Karpas-422 (cell line): ENCODE measurements at regions not wholly inside any gene's neighbourhood (a gene's known extent, or its start where the extent isn't known, plus 50 kb on each side); places are given as distances from the start of the nearest gene placed in this dataset.

Experiments
- DNase-seq: peaks from one replicate; pipeline ENCODE4 v3.0.0-alpha.2; 2015
- H2AFZ ChIP-seq: fragments of 200-600 bp; sonication (generic); 2 replicates; pipeline ENCODE4 v1.6.1; 2014; ENCODE audit warnings: antibody characterized with exemption, low read length, mixed read lengths
- H3K27ac ChIP-seq: fragments of 200-600 bp; sonication (generic); 2 replicates; pipeline ENCODE4 v1.5.1; 2014; ENCODE audit warnings: mild to moderate bottlenecking, low read length, moderate library complexity
- H3K27me3 ChIP-seq: fragments of 200-600 bp; sonication (generic); 2 replicates; pipeline ENCODE4 v1.6.1; 2014; ENCODE audit warnings: low read length, mixed read lengths
- H3K36me3 ChIP-seq: fragments of 200-600 bp; sonication (generic); 2 replicates; pipeline ENCODE4 v1.6.1; 2014; ENCODE audit warnings: low read length, mixed read lengths; ENCODE audit not compliant: insufficient read depth
- H3K4me1 ChIP-seq: fragments of 200-600 bp; sonication (generic); 2 replicates; pipeline ENCODE4 v1.6.1; 2014; ENCODE audit warnings: mild to moderate bottlenecking, low read length, mixed read lengths
- H3K4me2 ChIP-seq: fragments of 200-600 bp; sonication (generic); 2 replicates; pipeline ENCODE4 v1.6.1; 2014; ENCODE audit warnings: low read length, low read depth, mild to moderate bottlenecking; ENCODE audit not compliant: poor library complexity, severe bottlenecking
- H3K4me3 ChIP-seq: fragments of 200-600 bp; sonication (generic); 2 replicates; pipeline ENCODE4 v1.5.1; 2014; ENCODE audit warnings: mild to moderate bottlenecking, antibody characterized with exemption, low read length, mixed read lengths
- H3K79me2 ChIP-seq: fragments of 200-600 bp; sonication (generic); 2 replicates; pipeline ENCODE4 v1.6.1; 2014; ENCODE audit warnings: mild to moderate bottlenecking, low read length, mixed read lengths
- H3K9ac ChIP-seq: fragments of 200-600 bp; sonication (generic); 2 replicates; pipeline ENCODE4 v1.6.0; 2014; ENCODE audit warnings: low read length
- H3K9me2 ChIP-seq: fragments of 200-600 bp; sonication (generic), shearing (Covaris generic); replicated peaks from 2 replicates; pipeline ENCODE4 v1.6.0; 2014; ENCODE audit warnings: mild to moderate bottlenecking, low read length, moderate library complexity; ENCODE audit not compliant: insufficient read depth
- H3K9me3 ChIP-seq: fragments of 300-700, 200-600 bp; sonication (generic); 2 replicates; pipeline ENCODE4 v1.6.1; 2014; ENCODE audit warnings: low read length, mixed read lengths
- H4K20me1 ChIP-seq: fragments of 200-600 bp; sonication (generic); 2 replicates; pipeline ENCODE4 v1.6.1; 2014; ENCODE audit warnings: mild to moderate bottlenecking, antibody characterized with exemption, low read length, low read depth; ENCODE audit not compliant: insufficient read depth

- Histone ChIP-seq H3K9ac (no peak overlapping the region), H3K27ac (no peak overlapping the region), H3K4me2 (no peak overlapping the region), H3K4me1 (no peaks in the 10 kb centered on the region), H3K27me3 (no peaks in the 10 kb centered on the region), H4K20me1 (no peaks in the 10 kb centered on the region), H3K79me2 (no peaks in the 10 kb centered on the region), H3K9me3 (no peaks in the 10 kb centered on the region), H3K9me2 (no peaks in the 10 kb centered on the region), H2AFZ (no peak overlapping the region), H3K4me3 (no peak overlapping the region), H3K36me3 (no peaks in the 10 kb centered on the region)
- DNase-seq = no peak
These were observed 98.8 kb downstream of the SOX1 start for GRCh38 chr13:112165712-112166111.

DNA sequence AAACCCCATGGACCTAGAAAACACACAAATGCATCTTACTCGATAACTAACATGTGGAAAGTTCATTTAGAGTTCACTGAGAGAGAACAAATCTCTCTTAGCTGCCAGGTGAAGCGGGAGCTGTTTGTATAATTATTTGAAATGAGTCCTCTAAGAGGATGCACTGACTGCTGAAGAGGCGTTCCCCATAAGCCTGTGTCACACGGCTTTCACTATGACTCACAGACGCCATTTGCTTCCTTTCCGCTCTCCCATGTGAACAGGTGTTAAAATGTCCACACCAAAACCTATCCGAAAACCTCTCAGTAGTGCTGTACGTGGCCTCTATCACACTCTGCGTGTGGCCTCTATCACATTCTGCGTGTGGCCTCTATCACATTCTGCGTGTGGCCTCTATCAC lies 101.8 kb downstream of the SOX1 start:
- H3K79me2 ChIP-seq = no peaks in the 10 kb centered on the region
- no peaks in the 10 kb centered on the region for H3K9me3 ChIP-seq
- no peak overlapping the region for H3K4me3 ChIP-seq
- no peak overlapping the region for H3K9ac ChIP-seq
- H3K36me3 ChIP-seq = no peaks in the 10 kb centered on the region
- no peak overlapping the region for H3K27ac ChIP-seq
- no peak for DNase-seq
- no peak overlapping the region for H3K4me2 ChIP-seq
- H3K9me2 ChIP-seq = no peaks in the 10 kb centered on the region
- no peaks in the 10 kb centered on the region for H4K20me1 ChIP-seq
- H3K27me3 ChIP-seq = no peaks in the 10 kb centered on the region
- H3K4me1 ChIP-seq = no peaks in the 10 kb centered on the region
- no peak overlapping the region for H2AFZ ChIP-seq

DNA sequence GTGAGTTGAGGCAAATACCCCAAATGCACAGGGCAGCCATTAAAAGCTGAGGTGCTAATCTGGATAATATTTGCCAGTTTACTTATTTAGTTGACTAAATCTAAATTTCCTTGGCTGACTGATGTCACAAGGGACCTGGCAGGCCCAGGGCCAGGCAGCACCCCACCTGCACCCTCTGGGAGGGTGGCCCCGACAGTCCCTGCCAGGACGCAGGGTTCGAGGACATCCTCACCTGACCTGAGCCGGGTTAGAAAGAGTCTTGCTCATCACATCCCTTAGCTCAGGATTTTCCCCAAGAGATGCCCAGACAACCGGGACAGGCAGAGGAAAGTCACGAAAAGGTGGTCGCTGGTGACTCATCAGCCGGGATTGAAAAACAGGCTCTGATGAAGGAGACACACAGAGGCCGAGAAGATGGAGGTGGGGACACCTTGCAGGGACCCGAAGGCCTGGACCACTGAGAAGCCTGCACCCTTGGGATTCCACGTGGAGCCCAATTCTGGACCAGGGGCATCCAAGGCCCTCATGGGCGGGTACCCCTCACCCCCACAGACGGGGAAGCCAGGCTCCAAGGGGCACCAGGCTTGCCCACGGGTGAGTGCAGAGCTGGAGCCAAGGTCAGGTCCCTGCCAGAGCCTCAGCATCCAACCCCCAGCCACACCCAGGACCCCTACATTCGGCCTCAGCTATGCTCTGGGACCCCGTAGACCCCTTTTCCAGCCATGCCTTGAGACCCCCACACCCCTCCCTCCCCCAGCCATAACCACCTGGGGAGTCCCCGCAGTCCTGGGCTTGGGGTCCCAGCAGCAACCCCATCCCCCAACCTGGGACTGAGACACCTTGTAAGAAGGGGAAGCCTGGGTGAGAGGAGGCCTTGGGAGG lies 103.2 kb downstream of the SOX1 start:
- no peak for DNase-seq
- Histone ChIP-seq H2AFZ (no peak overlapping the region), H3K27ac (no peak overlapping the region), H3K79me2 (no peaks in the 10 kb centered on the region), H3K4me2 (no peak overlapping the region), H3K4me3 (no peak overlapping the region), H3K27me3 (no peaks in the 10 kb centered on the region; the same call in 1 of the 2 replicates), H3K9me3 (no peaks in the 10 kb centered on the region), H3K9me2 (no peaks in the 10 kb centered on the region), H4K20me1 (no peaks in the 10 kb centered on the region), H3K9ac (no peak overlapping the region), H3K36me3 (no peaks in the 10 kb centered on the region), H3K4me1 (no peaks in the 10 kb centered on the region)

DNA sequence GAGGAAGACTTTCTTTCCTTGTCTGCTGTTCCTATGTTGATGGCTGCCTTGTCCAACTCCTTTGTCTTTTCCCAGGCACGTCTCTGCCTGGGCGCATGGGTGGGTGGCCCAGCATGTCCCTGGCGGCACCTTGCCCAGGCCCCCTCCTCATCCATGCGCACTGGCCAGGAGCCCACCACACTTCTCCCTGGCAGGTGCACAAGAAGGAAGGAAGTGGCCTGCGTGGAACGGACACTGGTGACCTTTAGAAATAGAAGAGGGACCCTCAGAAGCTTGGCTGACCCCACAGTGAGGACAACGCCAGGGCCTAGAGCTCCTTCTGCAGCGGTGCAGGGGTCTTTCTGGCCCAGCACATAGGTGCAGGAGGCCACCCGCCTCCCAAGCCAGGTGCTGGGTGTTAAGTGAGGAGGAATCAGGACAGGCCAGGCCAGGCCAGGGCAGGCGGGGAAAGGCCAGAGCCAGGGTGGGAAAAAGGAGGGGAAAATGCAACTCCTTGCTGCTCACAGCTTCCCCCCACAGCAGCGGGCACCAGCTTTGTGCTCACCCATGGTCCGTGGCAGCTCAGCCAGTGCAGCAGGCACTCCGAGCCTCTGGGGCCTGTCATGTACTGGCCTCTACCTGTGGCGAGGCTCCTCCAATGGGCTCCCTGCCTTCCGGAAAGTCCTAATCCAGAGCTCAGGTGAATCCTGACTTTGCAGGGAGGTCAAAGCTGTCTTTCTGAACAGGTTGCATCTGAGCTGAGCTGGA lies 104.0 kb downstream of the SOX1 start:
- Histone ChIP-seq H3K9me3 (no peaks in the 10 kb centered on the region), H3K9ac (no peak overlapping the region), H3K79me2 (no peaks in the 10 kb centered on the region), H3K4me3 (no peak overlapping the region), H3K36me3 (no peaks in the 10 kb centered on the region), H4K20me1 (no peaks in the 10 kb centered on the region), H2AFZ (no peak overlapping the region), H3K9me2 (no peaks in the 10 kb centered on the region), H3K4me2 (no peak overlapping the region), H3K27me3 (no peaks in the 10 kb centered on the region; the same call in 1 of the 2 replicates), H3K27ac (no peak overlapping the region), H3K4me1 (no peaks in the 10 kb centered on the region)
- no peak for DNase-seq

DNA sequence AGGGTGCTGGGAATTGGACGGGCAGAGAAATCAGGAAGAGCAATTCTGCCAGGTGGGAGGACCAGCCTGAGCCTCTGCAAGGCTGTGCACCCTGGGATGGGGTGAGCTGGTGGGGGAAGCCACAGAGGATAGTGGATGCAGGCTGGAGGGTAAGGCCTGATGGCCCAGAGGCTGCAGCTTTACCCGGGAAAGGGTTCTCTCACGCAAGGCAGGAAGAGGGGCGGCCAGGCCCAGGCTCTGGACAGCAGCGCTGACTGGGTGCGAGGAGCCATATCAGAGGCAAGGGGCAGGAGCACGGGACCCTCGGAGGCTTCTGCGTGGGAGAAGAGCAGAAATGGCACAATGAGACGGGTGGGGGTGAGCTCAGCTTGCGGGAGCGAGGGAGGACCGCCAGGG lies 104.6 kb downstream of the SOX1 start:
- Histone ChIP-seq H3K4me2 (no peak overlapping the region), H2AFZ (no peak overlapping the region), H3K79me2 (no peaks in the 10 kb centered on the region), H3K4me1 (no peaks in the 10 kb centered on the region), H3K4me3 (no peak overlapping the region), H3K9me3 (no peaks in the 10 kb centered on the region), H3K36me3 (no peaks in the 10 kb centered on the region), H4K20me1 (no peaks in the 10 kb centered on the region), H3K27ac (no peak overlapping the region), H3K9ac (no peak overlapping the region), H3K9me2 (no peaks in the 10 kb centered on the region), H3K27me3 (no peaks in the 10 kb centered on the region; the same call in 1 of the 2 replicates)
- no peak for DNase-seq

- no peak overlapping the region for H3K4me2 ChIP-seq
These were observed 105.1 kb downstream of the SOX1 start for GRCh38 chr13:112172017-112172416.

DNA sequence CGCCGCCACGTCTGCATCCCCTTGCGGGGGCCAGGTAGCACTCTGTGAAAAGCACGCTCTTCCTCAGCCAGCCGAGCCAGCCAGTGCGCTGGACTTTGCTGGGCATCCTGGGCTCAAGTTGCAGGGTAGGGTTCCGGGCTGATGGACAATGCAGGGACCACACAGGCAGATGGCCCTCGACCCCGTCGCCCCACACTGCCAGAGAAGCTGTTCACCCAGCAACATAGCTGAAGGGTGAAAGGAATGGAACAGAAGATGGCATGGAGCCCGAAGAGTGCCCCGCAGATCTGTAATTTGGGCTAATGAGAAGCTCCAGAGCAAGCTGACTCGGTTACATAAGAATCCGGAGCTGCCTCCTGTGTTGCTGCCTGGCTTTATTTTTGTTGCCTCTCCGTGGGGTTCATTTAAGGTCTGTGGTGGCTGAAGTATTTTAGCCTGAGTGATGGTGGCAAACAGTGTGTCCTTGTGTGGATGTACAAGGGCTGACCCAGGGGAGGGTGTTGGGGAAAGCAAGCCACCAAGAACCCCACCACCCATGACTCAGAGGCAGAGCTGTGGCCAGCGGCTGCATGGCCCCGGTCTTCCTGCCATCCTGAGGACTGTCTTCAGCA lies 105.8 kb downstream of the SOX1 start:
- no peak for DNase-seq
- H3K79me2 ChIP-seq = no peaks in the 10 kb centered on the region
- no peak overlapping the region for H3K27ac ChIP-seq

More at GRCh38 chr13:112172017-112172416, 105.1 kb downstream of the SOX1 start:
- DNase-seq = no peak
- Histone ChIP-seq H3K79me2 (no peaks in the 10 kb centered on the region), H3K4me3 (no peak overlapping the region), H3K4me1 (no peaks in the 10 kb centered on the region), H3K36me3 (no peaks in the 10 kb centered on the region), H3K9me2 (no peaks in the 10 kb centered on the region), H3K9ac (no peak overlapping the region), H3K27me3 (no peaks in the 10 kb centered on the region; the same call in 1 of the 2 replicates), H2AFZ (no peak overlapping the region), H3K27ac (no peak overlapping the region), H4K20me1 (no peaks in the 10 kb centered on the region), H3K9me3 (no peaks in the 10 kb centered on the region)

More for the DNA sequence above, 105.8 kb downstream of the SOX1 start:
- Histone ChIP-seq H3K27me3 (no peaks in the 10 kb centered on the region; the same call in 1 of the 2 replicates), H4K20me1 (no peaks in the 10 kb centered on the region), H2AFZ (no peak overlapping the region), H3K36me3 (no peaks in the 10 kb centered on the region), H3K9me2 (no peaks in the 10 kb centered on the region), H3K4me3 (no peak overlapping the region), H3K9me3 (no peaks in the 10 kb centered on the region), H3K4me1 (no peaks in the 10 kb centered on the region), H3K9ac (no peak overlapping the region), H3K4me2 (no peak overlapping the region)
